ENCODE measurements at regions not wholly inside any gene's neighbourhood (a gene's known extent, or its start where the extent isn't known, plus 50 kb on each side); places are given as distances from the start of the nearest gene placed in this dataset.

DNA sequence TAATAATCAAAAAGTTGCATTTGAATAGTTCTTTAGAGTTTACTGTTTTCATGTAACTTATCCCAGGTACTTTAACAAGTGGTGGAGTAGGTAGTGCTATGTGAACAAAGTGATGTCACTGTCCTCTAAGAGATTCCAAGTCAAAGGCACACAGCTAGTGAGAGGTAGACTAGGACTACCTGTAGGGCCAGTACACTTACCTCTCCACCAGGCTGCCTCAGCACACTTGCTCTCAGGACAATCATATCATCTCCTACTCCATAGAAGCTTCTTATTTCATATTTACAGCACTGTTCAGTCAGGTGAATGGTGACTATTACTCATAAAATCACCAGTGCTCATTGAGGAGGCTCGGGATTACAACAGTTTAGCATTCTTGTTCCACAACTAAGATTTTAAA is 173.0 kb upstream of the EMCN start:
- TF ChIP-seq, protein P1, sequence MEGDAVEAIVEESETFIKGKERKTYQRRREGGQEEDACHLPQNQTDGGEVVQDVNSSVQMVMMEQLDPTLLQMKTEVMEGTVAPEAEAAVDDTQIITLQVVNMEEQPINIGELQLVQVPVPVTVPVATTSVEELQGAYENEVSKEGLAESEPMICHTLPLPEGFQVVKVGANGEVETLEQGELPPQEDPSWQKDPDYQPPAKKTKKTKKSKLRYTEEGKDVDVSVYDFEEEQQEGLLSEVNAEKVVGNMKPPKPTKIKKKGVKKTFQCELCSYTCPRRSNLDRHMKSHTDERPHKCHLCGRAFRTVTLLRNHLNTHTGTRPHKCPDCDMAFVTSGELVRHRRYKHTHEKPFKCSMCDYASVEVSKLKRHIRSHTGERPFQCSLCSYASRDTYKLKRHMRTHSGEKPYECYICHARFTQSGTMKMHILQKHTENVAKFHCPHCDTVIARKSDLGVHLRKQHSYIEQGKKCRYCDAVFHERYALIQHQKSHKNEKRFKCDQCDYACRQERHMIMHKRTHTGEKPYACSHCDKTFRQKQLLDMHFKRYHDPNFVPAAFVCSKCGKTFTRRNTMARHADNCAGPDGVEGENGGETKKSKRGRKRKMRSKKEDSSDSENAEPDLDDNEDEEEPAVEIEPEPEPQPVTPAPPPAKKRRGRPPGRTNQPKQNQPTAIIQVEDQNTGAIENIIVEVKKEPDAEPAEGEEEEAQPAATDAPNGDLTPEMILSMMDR (IDR thresholded peaks at IDR 0.05) = no peak
- TF ChIP-seq POLR2A (IDR thresholded peaks at IDR 0.05) (no peak), EP300 (IDR thresholded peaks at IDR 0.05) (no peak)

Measured in sigmoid colon (tissue), 4 donors.